ENCODE measurements at regions not wholly inside any gene's neighbourhood (a gene's known extent, or its start where the extent isn't known, plus 50 kb on each side); places are given as distances from the start of the nearest gene placed in this dataset.
A peak's percentile ranks its signal among the peaks of the same experiment; 100 is the strongest.

DNA sequence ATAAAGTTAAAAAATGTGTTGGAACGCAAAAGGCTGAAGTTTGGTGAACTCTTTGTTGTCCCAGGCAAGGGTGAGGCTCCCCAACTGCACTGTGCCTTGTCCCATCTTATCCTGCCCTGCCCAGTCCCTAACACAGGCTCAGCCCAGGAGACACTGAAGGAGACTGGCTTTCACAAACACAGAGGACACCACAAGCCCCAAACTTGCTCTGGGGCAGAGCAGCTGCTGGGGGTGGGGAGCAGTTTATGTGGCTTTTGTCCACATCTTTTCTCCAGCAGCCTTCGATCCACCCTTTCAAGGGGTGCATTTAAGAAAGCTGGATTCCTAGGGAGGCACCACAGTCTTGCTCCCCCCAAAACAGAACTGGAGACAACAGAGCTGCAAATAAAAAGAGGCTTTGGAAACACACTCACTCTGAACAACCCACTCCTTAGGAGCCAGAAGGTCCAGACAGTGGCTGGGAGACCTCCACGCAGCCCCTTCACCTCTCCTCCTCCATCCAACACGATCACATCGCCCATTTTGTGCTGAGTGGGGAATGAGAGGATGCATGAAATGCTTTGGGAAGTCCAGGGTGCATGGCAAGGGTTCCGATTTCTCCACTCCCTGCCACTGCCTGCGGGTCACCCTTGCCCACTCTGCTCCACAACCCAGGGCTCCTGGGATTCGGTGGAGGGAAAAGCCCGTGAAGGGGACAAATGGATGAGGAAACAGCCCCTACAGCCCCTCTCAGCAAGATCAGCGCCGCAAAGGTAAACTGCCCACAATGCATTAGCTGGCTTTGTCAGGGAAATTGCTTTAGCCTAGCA is 260.5 kb upstream of the TLE3 start:
- no peak for DNase-seq

DNA sequence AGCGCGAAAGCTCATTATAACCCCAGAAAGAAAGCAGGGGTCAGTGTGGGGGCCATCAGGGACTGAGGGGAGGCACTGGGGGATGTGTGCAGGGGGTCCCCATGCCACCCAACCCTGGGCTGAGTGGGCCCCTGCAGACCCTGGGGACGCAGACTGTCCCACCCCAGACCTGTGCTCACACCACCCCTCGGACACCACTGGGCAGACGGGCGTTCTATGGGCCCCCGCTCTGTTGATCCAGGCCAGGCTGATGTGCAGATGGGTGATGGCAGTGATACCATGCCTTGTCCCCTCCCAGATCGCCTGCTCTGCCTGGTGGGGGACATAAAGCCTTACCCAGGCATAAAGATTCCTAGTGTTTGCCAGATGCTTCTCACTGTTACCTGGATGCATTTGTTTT is 259.7 kb upstream of the TLE3 start:
- DNase-seq: no peak

DNA sequence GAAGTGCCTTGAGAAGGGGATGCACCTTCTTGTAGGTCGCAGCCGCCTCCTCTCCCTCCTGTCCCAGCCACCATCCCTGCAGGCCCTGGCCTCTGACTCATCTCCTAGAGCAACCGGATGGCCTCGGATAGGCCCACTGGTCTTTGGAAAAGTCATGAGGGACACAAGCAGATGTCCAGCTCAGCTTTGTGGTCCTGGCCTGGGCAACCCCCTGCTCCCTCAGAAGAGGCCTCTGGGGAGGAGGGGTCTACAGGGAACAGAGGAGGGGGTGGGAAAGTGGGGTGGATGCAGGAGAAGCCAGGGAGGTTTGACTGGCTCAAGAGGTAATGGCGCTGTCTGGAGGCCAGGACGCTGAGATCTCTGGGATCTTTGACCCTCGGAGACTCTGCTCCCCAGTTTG is 259.2 kb upstream of the TLE3 start:
- DNase-seq: no peak

DNA sequence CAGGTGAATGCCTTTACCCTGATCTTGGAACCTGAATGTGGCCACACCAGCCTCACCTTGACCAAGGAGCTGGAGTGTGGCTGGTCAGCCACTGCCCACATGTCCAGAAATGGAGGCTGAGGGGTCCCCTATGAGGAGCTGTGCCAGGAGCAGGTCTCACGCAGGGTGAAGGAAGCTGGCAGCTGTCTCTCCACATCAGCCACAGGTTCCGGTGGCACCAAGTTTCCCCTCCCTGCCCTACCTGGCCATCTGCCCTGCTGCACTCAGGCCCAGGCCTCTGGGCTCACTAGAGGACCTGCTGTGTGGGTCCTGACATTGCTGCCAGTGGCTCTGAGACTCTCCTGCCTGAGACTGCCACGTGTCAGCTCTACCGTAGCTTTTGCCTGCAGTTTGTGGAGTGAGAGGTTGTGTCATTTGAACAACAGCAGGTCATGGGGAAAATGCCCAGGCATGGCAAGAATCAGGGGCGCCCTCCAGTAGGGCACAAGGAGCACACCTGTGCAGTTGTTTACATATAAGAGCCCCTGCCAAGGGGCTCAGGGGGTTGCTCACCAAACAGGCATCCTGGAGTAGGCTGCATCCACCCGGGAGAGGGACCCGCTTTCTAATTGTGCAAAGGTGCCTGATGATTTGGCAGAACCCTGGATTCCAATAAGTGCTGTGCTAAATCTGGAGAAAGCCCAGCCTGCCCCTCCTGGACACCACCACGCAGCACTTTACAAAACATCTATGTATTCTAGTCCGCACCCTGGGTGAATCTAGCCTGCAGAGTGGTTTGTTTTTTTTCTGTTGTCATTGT is 258.5 kb upstream of the TLE3 start:
- DNase-seq: no peak

DNA sequence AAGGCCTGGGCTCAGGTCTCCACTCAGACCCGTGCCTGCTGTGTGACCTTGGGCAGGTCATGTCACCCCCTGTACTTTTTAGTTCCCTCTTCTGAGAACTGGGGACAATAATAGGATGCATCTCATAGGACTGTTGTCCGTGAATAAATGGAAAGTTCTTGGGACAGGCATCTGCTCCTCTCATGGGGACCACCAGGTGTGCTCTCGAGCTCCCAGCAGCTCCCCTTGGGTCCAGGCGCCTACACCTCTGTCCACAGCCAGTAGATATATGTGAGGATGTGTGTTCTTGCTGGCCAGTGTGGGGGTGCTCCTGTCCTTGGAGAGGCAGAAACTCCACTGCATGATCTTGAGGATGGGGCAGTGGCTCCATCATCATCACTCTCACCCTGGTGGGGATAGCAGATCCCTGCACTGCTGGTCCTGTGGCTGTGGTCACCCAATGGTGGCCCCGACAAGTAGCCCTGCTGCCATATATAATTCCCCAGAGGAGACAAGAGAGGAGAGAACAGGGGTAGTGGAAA is 257.6 kb upstream of the TLE3 start:
- no peak for DNase-seq

DNA sequence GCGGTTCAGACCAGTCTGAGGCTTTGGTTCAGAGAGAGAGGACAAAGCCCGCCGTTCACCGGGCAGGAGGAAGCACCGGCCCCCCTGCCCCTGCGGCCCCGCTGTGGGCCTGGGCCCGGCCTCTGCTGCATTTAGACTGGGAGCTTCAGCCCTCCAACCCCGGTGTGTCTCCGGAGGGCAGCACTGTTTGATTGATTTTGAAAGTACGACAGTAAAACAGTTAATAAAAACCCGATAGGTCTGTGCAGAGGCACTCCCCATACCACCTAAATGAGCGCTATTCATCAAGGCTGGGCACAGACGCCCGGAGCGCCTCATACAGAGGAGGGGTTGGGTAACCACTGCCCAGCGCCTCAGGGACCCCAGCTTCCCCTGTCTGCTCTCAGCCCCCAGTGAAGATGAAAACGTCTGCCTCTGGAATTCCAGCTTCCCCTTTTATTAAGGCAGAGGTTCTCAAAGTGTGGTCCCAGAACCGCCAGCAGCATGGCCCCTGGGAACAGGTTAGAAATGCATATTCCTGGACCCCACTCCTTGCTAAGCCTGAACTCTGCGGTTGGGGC is 256.7 kb upstream of the TLE3 start:
- no peak for DNase-seq

DNA sequence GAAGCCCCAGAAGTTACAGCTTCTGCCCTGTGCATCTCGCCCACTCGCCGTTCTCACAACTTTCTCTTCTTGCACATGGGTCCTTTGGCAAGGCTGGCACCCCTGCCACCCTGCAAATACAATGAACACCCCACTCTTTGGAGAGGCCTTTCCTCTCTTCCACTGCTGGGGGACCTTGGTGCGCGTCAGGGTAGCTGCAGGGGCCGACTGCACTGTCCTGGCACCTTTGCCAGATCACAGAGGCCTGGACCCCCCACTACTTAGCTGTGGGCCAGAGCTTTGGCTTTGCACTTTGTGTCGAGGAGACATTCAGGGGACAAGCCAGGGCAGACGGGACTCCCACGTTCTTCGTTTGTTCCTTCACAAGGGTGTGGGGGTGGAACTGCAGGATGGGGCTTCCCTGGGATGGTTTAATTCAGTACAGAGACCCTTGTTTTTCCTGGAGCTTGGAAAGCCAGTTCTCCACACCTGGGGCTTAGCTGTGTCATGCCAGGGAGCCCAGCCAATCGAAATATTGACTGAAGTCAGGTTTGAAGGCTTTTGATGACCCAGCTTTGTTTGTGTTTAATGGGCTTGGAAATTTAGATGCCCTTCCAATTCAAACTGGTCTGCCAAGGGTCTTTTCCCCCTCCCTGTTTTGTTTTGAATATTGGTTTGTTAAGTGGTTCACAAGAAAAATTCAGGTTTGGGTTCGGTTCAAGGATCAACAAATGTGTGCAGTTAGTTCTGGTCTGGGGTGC is 256.1 kb upstream of the TLE3 start:
- no peak for DNase-seq

DNA sequence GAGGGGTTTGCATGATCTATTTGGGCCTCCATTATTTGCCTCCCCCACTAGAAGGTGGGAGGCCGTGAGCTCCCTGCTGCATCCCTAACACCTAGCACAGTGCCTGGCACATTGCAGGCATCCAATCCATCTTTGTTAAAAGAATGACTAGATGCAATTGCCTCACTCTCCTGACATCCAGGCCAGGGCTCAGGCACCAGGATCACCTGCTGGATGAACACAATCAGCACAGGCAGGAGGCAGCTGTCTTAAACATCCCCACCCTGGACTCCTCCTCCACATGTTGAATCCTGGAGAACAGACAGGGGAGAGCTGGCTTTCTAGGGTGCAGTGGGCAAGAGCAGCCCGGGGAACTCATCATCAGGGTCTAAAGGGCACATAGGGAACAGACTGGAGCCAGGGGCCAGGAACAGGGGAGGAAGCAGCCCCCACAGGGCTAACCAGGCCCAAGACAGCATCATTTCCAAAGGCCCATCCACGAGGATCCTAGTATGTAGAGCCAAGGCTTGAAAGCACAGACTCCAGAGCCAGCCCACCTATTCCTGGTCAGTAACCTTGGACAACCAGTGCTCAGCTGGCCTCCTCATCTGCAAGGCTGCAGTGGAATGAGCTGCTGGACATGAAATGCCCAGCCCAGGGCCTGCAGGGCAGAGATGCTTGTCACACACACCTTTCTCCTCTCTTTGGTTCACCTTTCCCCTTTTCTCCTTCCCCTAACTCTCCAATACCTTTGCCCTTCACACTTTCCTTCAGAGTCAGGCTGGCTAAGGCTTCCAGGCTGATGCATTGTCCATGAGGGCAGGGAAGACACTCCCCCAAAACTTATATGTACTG is 254.4 kb upstream of the TLE3 start:
- no peak for DNase-seq

DNA sequence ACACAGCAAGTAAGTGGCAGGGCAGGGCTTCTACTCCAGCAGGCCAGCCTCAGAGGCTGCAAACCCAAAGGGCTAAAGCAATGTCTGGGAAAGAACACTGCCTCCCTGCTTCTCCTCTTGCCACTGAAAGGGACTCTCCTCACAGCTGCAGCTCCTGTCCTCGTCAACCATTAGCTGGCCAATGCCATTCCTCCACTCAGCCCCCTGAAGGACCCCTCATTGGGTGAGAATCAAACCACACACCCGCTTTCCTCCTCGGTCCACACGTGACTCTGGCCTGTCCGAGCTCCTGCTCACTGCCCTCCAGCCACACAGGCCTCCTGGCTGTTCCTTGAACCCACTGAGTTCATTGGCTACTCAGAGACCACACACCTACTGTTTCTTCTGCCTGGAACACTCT is 253.7 kb upstream of the TLE3 start:
- no peak for DNase-seq

DNA sequence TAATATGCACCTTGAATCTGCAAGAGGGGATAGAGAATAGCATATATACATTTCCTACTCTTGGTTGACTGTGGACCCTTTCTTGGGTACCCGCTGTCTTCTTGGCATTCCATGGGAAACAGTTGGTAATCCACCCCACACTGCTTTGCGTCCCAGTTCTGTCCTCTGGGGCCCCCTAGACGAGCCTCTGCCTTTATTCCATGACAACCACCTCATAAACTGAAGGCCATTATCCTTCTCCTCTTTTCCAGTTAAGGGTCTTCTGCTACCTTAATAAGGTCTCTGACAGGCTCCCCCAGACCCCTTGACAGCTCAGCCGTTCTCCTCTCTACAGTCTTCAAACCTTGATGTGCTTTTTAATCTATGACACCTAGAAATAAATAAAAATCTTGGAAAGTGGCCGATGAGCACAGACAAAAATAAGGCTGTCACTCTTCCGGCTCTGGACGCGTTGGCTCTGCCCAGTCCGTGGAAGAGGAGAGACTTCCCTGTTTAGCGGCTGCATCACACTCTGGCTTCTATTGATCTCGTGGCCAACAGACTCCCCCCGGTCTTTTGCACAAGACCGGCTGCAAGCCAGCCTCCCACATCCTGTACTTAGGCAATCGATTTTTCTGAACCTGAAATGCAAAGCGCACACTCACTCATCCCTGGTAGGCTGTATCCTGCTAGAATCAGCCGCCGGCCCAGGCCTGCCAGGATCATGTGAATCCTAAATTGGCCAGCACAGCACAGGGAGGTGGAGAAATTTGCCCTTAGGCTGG is 251.0 kb upstream of the TLE3 start:
- peak; percentile 37 for DNase-seq

DNA sequence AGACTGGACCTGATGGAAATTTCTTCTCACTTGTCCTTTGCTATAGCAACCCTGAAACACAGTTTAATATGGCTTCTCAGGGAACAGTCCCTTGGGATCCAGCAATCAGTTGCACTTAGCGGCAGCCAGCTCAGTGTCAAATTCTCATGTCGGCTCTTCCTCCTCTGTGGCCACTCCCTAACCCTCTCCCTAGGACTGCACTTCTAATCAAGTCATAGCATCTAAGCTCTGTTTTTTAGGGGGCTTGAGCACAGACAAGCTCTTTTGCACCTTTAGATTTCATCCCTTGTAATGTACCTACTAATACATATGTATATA is 250.5 kb upstream of the TLE3 start:
- no peak for DNase-seq

DNA sequence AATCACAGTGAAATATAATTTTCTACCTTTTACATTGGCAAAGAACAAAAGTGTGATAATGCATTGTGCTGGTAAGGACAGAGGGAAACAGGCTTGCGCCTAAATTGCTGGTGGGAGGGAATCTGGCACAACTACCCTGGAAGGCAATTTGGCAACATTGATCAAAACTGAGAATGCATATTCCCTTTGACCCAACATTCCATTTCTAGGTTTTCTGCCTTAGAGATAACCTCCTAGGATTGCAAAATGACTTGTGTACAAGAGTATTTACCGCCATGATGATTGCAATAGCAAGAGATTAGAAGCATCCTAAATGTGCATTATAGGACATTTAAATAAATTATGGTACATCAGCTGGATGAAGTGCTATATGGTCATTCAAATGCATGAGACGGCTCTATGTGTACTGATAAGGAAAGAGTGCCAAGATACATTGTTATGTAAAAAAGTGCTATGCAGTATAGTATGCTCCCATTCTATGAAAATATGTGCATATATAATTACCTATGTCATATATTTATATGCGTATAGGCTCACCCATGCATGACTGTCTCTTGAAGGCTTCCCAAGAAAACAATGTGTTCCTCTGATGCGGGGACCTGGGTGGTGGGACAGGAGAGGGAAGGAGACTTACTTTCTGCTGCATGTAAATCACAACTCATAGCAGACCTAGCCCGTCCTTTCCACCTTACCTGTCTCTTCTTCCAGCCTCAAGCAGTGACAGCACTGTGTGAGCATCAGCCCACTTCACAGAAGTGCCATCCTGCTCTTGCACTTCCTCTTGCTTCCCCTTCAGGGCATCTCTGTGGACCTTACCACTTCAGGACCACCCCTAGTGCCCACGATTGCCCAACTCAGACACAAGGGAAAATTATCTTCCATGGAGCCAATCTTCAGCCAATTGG is 249.9 kb upstream of the TLE3 start:
- no peak for DNase-seq

DNA sequence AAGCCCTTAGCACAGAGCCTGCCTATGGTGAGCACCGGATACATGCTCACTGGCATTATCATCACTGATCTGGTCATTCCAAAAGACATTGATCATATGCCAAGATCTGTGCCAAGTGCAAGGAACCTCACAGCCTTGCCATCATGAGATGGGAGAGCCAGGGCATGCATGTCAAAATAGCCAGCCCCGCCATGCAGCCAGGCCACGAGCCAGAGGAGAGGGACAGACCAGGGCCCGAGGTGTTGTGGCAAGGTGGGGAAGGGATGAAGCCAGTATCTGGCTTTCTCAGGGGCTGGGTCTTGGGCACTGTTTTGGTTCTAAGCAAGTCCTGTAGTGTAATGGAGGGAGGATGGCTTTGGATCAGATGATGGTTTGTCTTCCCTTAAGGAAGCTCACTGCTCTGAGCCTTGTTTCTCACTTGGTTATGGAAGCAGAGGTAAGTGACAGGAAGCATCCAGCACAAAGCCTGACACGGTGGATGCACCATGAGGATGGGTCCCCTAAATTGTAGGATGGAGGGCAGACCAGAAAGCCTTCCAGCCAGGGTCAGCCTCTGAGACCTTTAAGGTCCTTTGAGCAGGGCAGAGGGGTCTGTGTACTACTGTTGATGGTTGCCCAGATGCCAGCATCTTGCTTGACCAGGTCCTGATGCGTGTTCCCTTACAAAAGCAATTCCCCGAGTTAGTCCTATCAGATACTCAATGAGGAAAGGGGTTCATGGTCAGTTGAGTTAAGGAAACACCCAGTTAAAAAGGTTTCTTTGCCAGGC is 247.7 kb upstream of the TLE3 start:
- no peak for DNase-seq

DNA sequence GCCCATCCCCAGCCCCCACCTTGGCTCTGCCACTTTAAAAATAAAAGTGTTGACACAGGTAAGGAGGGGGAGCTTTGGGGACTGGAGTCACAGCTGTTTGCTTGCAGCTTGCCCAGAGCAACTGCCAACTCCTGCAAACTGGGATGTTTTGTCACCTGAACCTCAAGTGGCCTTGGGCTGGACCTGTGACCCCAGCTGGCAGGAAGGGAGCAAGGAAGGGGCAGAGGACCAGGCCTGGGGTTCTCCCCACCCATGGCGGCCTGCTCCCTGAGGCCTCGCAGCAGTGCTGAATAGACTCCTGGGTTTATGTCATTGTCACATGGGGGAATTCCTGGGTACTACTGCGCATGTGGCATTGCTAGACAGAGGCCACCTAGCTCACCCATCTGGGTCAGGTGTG is 246.9 kb upstream of the TLE3 start:
- DNase-seq: no peak

DNA sequence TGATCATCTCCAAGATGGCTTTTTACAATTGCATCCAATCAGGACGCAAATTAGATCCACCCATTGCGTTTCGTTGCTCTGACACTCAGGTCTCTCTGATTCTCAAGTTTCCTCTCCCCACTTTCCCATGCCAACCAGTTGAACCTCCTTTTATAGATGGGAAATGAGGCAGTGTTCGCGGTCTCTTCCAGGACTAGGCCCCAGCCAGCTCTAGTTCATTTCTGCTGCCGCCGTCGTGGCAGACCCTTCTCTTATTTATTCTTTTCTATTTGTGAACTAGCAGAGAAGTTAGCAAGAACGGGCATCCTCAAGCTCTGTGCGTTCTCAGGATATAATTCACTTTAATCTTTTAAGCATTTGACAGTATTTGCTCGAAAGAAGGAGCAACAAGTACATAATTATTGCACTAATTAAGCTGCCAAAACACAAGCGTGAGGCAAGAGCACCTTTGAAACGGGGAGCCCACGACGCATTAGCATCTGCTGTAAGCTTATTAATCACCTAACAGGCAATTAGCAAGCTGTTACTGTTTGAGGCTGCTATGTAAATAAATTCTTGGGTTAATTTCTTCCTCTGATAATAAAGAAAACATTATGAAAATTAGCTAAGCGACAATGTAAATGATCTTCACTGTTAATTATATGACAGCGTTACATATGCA is 246.4 kb upstream of the TLE3 start:
- no peak for DNase-seq

DNA sequence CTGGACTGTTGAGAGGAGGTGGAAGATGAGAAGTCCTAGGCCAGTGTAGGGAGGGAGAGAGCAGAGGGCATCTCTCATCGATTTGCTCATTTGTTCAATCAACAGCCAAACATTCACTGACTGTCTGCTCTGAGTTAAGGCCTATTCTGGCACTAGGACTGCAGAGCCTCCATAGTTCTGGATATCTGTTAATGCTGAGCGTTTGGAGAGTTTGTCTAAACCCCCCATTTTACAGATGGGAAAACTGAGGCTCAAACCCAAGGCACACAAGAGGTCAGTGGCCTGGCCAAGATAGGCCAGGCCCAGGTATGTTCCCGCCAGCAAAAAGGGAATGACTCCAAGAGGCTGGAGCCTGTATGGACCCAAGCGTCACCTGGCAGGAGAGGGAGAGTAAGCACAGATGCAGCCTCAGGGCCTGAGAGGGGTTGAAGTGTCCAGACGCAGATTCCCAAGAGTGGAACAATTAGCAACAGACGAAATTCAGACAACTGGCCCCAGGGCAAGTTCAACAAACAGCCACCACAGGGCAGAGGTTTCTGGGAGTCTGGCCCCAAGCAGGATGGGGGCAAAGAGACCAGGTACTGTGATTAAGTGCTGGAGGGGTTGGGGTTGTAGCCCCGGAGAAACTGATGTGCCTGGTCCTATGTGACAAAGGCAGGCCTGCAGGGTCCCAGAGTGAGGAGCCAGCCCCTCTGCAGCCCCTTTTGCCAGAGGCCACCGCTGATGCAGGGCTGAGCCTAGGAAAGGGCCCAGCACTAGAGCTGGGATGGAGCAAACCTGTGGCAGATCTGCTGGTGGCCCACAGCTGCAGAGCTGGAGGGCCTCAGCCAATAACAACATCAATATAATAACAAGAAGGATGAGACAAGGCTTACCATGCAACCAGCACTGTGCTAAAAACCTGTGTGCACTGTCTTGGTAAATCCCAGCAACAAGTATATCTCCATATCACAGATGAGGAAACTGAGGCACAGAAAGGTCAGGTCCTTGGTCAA is 245.1 kb upstream of the TLE3 start:
- DNase-seq: no peak

DNA sequence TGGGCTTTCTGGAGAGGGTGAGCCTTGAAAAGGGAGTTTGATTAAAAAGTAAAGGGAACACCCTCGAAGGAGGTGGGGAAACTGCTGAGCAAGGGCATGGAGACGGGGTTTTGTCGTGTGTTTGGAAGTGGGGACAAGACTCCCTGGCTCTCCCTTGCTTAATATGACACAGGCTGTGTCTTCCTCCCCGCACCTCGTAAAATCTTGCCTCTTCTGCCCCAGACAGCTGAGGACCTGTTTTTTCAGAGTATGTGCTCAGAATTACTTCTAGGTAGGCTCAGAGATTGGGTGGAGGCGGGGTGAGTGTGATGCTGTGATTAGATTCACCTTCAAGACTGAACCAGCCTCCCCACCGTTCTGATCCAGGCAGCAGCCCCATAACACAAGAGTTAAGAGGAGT is 244.4 kb upstream of the TLE3 start:
- no peak for DNase-seq

DNA sequence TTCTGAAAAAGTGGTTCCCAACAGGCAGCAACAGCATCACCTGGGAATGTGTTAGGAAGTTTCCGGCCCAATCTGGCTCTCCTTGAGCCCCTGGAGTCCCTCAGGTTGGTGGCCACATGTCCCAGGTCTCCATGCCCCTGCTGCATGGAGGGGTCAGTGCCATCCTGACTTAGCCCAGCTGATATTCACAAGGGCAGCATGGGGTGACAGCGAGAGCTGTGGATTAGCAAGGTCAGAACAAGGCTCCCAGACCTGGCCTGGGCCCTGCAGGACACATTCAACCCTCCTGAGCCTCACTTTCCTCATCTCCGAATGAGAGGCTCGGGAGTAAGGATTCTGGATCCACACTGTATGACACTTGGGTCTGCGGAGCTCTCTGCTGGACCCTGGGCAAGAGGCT is 243.8 kb upstream of the TLE3 start:
- DNase-seq: no peak

Measured in CD4-positive, alpha-beta T cell treated with Interferon gamma for 1 hour (primary cell).